ENCODE measurements at regions not wholly inside any gene's neighbourhood (a gene's known extent, or its start where the extent isn't known, plus 50 kb on each side); places are given as distances from the start of the nearest gene placed in this dataset.

DNA sequence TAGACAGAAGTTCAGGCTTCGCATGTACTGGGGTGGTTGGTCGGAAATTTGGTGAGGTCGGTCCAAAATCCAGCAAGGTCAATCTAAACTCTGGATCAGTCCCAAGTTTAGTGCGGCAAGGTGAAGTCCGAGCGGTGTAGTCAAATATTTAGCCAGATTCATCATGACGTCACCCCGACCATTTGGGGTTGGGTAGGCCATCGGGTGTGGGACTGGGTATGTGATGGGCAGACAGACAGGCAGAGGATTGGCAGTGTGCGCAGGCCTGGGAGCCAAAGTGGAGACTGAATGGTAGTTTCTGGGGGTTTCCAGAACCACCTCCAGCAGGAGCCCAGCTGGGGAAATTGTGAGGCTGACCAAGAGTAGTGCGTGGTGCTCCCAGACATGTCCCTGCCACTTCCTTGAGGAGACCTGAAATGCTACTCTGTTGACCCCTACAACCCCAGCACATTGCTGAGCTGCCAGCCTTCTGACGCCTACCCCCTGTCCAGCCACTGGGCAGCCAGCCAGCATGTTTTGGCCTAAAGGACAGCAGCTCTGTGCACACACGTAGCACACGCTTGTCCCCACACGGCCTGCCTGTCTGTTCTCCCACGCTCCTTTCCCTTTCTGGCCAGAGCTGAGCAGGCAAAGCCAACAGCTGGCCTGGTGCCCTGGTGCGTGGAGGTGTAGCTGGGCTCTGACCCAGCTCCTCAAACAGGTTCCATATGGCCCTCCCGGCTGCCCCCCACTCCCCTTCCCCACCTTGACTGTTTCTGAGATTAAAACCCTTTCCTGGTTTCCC, 55.9 kb downstream of the FAM241B start:
- Histone ChIP-seq H3K27ac (replicated peaks) (no peak overlapping the region), H3K4me3 (replicated peaks; ENCODE audit: insufficient read depth, low read length) (no peak overlapping the region), H3K27me3 (ENCODE audit: insufficient read depth, poor library complexity, severe bottlenecking) (peaks cover 6% of the 10 kb centered on the region)
- TF ChIP-seq, protein P1, sequence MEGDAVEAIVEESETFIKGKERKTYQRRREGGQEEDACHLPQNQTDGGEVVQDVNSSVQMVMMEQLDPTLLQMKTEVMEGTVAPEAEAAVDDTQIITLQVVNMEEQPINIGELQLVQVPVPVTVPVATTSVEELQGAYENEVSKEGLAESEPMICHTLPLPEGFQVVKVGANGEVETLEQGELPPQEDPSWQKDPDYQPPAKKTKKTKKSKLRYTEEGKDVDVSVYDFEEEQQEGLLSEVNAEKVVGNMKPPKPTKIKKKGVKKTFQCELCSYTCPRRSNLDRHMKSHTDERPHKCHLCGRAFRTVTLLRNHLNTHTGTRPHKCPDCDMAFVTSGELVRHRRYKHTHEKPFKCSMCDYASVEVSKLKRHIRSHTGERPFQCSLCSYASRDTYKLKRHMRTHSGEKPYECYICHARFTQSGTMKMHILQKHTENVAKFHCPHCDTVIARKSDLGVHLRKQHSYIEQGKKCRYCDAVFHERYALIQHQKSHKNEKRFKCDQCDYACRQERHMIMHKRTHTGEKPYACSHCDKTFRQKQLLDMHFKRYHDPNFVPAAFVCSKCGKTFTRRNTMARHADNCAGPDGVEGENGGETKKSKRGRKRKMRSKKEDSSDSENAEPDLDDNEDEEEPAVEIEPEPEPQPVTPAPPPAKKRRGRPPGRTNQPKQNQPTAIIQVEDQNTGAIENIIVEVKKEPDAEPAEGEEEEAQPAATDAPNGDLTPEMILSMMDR (IDR thresholded peaks at IDR 0.05; ENCODE audit: insufficient read depth, low read length) = no peak
- TF ChIP-seq POLR2AphosphoS5 (IDR thresholded peaks at IDR 0.05; ENCODE audit: low read depth) (no peak), SPI1 (IDR thresholded peaks at IDR 0.05; ENCODE audit: borderline replicate concordance, low read depth) (no peak), GABPA (IDR thresholded peaks at IDR 0.05; ENCODE audit: low read depth) (no peak)
- TF ChIP-seq, protein P2, sequence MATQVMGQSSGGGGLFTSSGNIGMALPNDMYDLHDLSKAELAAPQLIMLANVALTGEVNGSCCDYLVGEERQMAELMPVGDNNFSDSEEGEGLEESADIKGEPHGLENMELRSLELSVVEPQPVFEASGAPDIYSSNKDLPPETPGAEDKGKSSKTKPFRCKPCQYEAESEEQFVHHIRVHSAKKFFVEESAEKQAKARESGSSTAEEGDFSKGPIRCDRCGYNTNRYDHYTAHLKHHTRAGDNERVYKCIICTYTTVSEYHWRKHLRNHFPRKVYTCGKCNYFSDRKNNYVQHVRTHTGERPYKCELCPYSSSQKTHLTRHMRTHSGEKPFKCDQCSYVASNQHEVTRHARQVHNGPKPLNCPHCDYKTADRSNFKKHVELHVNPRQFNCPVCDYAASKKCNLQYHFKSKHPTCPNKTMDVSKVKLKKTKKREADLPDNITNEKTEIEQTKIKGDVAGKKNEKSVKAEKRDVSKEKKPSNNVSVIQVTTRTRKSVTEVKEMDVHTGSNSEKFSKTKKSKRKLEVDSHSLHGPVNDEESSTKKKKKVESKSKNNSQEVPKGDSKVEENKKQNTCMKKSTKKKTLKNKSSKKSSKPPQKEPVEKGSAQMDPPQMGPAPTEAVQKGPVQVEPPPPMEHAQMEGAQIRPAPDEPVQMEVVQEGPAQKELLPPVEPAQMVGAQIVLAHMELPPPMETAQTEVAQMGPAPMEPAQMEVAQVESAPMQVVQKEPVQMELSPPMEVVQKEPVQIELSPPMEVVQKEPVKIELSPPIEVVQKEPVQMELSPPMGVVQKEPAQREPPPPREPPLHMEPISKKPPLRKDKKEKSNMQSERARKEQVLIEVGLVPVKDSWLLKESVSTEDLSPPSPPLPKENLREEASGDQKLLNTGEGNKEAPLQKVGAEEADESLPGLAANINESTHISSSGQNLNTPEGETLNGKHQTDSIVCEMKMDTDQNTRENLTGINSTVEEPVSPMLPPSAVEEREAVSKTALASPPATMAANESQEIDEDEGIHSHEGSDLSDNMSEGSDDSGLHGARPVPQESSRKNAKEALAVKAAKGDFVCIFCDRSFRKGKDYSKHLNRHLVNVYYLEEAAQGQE (IDR thresholded peaks at IDR 0.05; ENCODE audit: insufficient replicate concordance, low read depth) = no peak
- DNase-seq (ENCODE audit: low read depth in 1 of 2, low spot score in 1 of 2) = no peak

DNA sequence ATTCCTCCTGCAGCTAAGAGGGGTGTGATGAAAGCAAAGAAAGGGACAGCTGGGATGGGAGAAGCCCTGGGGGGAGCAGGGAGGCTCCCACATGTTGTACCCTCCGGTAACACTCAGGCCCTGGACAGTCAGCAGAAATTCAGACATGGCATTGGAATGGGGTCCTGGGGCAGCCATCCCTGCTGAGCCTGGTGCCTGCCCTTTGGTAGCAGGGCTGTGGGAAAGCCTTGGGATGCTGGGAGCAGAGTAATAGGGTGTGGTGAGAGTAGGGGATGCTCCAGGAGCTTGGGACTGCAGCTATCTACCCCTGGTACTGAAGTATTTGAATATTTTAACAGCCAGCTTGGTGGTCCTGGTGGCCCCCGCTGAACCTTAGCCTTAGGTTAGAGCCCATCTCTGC, 56.8 kb downstream of the FAM241B start:
- DNase-seq (ENCODE audit: low read depth in 1 of 2, low spot score in 1 of 2) = no peak
- TF ChIP-seq, protein P2 (IDR thresholded peaks at IDR 0.05; ENCODE audit: insufficient replicate concordance, low read depth) = no peak
- TF ChIP-seq POLR2AphosphoS5 (IDR thresholded peaks at IDR 0.05; ENCODE audit: low read depth) (no peak), SPI1 (IDR thresholded peaks at IDR 0.05; ENCODE audit: borderline replicate concordance, low read depth) (no peak), GABPA (IDR thresholded peaks at IDR 0.05; ENCODE audit: low read depth) (no peak)
- TF ChIP-seq, protein P1 (IDR thresholded peaks at IDR 0.05; ENCODE audit: insufficient read depth, low read length) = no peak
- Histone ChIP-seq H3K27me3 (ENCODE audit: insufficient read depth, poor library complexity, severe bottlenecking) (peaks cover 4% of the 10 kb centered on the region), H3K4me3 (replicated peaks; ENCODE audit: insufficient read depth, low read length) (no peak overlapping the region), H3K27ac (replicated peaks) (no peak overlapping the region)

DNA sequence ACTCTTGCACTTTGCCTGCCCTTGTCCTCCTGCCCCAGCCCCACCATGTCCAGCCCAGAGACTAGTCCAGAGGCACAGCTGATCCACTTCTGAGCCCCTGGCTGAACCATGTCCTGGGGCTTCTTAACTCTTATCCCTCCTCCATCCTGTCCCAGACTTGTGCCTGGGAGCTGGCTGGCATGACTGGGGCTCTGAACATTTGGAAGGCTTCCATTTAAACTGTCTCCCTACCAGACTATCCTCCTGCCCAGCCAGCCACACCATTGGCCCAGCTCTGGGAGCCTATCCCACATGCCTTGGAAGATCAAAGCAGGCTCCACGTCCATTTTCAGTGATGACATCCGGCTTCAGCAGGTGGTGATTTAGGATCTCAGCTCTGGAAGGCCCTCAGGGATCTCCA, 57.4 kb downstream of the FAM241B start:
- Histone ChIP-seq H3K4me3 (replicated peaks; ENCODE audit: insufficient read depth, low read length) (no peak overlapping the region), H3K27me3 (ENCODE audit: insufficient read depth, poor library complexity, severe bottlenecking) (peaks cover 4% of the 10 kb centered on the region), H3K27ac (replicated peaks) (no peak overlapping the region)
- DNase-seq (ENCODE audit: low read depth in 1 of 2, low spot score in 1 of 2) = no peak
- TF ChIP-seq, protein P1 (IDR thresholded peaks at IDR 0.05; ENCODE audit: insufficient read depth, low read length) = no peak
- TF ChIP-seq SPI1 (IDR thresholded peaks at IDR 0.05; ENCODE audit: borderline replicate concordance, low read depth) = no peak
- no peak for TF ChIP-seq GABPA (IDR thresholded peaks at IDR 0.05; ENCODE audit: low read depth)
- TF ChIP-seq POLR2AphosphoS5 (IDR thresholded peaks at IDR 0.05; ENCODE audit: low read depth) = no peak
- TF ChIP-seq, protein P2 (IDR thresholded peaks at IDR 0.05; ENCODE audit: insufficient replicate concordance, low read depth) = no peak
